Muscle layer of duodenum (tissue), 2 donors: ENCODE measurements at regions not wholly inside any gene's neighbourhood (a gene's known extent, or its start where the extent isn't known, plus 50 kb on each side); places are given as distances from the start of the nearest gene placed in this dataset.
"Not testable (repeated sequence)": the region's sequence is repeated elsewhere in the genome, so short reads cannot be mapped to it uniquely, and the experiment has no call there.

Experiments used
- H3K27ac ChIP-seq: one replicate; pipeline ENCODE4 v1.7.0; 2013; ENCODE audit warnings: mild to moderate bottlenecking, low read length
- H3K27me3 ChIP-seq: one replicate; pipeline ENCODE4 v1.7.0; 2013; ENCODE audit warnings: low read depth, mild to moderate bottlenecking, control low read depth, low read length
- H3K36me3 ChIP-seq, 2 donors: one replicate each; pipeline ENCODE4 v1.7.0; 2013; ENCODE audit warnings: low read length in 2 of 2, control low read depth in 1 of 2, mild to moderate bottlenecking in 1 of 2; ENCODE audit not compliant: insufficient read depth in 2 of 2, control insufficient read depth in 1 of 2
- H3K4me1 ChIP-seq, 2 donors: one replicate each; pipeline ENCODE4 v1.7.0; 2013; ENCODE audit warnings: low read length in 2 of 2, mild to moderate bottlenecking in 2 of 2, control low read depth in 1 of 2, moderate library complexity in 1 of 2; ENCODE audit not compliant: insufficient read depth in 2 of 2, control insufficient read depth in 1 of 2
- H3K4me3 ChIP-seq, 2 donors: one replicate each; pipeline ENCODE4 v1.7.0; 2013; ENCODE audit warnings: low read length in 2 of 2, low read depth in 1 of 2, mild to moderate bottlenecking in 1 of 2
- H3K9me3 ChIP-seq, 2 donors: one replicate each; pipeline ENCODE4 v1.7.0; 2013; ENCODE audit warnings: low read length in 2 of 2, control low read depth in 1 of 2, mild to moderate bottlenecking in 1 of 2; ENCODE audit not compliant: control insufficient read depth in 1 of 2
- donor health status: healthy.

DNA sequence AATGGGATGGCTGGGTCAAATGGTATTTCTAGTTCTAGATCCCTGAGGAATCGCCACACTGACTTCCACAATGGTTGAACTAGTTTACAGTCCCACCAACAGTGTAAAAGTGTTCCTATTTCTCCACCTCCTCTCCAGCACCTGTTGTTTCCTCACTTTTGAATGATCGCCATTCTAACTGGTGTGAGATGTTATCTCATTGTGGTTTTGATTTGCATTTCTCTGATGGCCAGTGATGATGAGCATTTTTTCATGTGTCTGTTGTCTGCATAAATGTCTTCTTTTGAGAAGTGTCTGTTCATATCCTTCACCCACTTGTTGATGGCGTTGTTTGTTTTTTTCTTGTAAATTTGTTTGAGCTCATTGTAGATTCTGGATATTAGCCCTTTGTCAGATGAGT, 272.9 kb upstream of the GRAMD2B start:
- not testable (repeated sequence) for H3K4me3 ChIP-seq, H3K4me1 ChIP-seq, H3K9me3 ChIP-seq, H3K27ac ChIP-seq, H3K36me3 ChIP-seq, H3K27me3 ChIP-seq

DNA sequence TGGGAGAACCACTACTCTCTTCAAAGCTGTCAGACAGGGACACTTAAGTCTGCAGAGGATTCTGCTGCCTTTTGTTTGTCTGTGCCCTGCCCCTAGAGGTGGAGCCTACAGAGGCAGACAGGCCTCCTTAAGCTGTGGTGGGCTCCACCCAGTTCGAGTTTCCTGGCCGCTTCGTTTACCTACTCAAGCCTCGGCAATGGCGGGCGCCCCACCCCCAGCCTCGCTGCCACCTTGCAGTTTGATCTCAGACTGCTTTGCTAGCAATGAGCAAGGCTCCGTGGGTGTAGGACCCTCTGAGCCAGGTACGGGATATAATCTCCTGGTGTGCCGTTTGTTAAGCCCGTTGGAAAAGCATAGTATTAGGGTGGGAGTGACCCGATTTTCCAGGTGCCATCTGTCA, 267.9 kb upstream of the GRAMD2B start:
- H3K27ac ChIP-seq, H3K36me3 ChIP-seq, H3K4me3 ChIP-seq, H3K27me3 ChIP-seq, H3K4me1 ChIP-seq: not testable (repeated sequence)
- H3K9me3 ChIP-seq = peaks cover 0 to 13% of the 10 kb centered on the region in 2 donors

DNA sequence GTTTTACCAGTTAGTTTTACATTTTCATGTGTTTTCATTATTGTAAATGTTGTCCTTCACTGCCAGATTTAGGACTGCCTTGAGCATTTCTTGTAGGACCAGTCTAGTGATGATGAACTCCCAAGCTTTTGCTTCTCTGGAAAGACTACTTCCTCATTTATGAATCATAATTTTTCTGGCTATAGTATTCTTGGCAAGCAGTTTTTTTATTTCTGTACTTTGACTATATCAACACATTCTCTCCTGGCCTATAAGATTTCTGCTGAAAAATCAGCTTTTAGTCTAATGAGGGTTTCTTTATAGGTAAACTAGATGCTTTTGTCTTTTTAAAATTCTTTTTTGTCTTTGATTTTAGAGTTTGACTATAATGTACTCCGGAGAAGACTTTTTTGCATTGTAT, 256.8 kb upstream of the GRAMD2B start:
- no peak overlapping the region for H3K27ac ChIP-seq
- H3K4me1 ChIP-seq = no peaks in the 10 kb centered on the region
- H3K4me3 ChIP-seq = no peak overlapping the region
- no peaks in the 10 kb centered on the region for H3K36me3 ChIP-seq
- peaks cover 5 to 26% of the 10 kb centered on the region in 2 donors for H3K9me3 ChIP-seq
- no peaks in the 10 kb centered on the region for H3K27me3 ChIP-seq

DNA sequence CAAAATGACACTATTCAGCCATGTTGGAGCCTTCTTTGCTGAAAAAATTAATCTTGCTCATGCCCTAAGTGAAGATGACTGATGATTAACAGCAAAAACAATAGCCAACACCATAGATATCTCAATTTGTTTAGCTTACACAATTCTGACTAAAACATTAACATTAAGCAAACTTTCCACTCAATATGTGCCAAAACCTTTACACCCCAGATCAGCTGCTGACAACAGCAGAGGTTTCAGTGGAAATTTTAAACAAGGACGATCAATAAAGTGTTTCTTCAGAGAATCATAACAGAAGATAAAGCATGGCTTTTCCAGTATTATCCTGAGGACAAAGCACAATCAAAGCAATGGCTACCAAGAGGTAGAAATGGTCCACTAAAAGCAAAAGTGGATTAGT, 254.4 kb upstream of the GRAMD2B start:
- no peak overlapping the region for H3K27ac ChIP-seq
- no peak overlapping the region for H3K4me3 ChIP-seq
- H3K36me3 ChIP-seq = no peaks in the 10 kb centered on the region
- H3K27me3 ChIP-seq = no peaks in the 10 kb centered on the region
- H3K4me1 ChIP-seq = no peaks in the 10 kb centered on the region
- peaks cover 5 to 26% of the 10 kb centered on the region in 2 donors for H3K9me3 ChIP-seq

DNA sequence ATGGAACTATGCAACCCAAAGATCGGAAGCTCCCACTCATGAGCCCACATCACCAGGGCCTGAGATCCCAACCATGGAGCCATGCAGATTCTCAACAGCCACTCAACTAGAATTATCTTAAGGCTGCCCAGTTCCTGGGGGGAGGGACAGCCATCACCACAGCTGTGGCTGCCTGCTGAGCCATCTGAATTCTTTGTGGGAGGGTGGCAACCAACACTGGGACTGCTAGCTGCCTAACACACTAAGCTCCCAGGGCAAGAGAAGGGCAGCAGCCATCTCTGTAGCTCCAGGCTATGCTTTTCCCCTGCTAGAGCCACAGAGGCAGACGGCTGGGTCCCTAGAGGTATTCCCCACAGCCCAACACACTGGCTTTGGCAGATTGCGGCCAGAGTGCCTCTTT, 251.3 kb upstream of the GRAMD2B start:
- Histone ChIP-seq H3K4me3 (no peak overlapping the region), H3K27me3 (no peaks in the 10 kb centered on the region), H3K9me3 (peaks cover 0 to 10% of the 10 kb centered on the region in 2 donors), H3K4me1 (no peaks in the 10 kb centered on the region), H3K36me3 (no peaks in the 10 kb centered on the region), H3K27ac (no peak overlapping the region)

DNA sequence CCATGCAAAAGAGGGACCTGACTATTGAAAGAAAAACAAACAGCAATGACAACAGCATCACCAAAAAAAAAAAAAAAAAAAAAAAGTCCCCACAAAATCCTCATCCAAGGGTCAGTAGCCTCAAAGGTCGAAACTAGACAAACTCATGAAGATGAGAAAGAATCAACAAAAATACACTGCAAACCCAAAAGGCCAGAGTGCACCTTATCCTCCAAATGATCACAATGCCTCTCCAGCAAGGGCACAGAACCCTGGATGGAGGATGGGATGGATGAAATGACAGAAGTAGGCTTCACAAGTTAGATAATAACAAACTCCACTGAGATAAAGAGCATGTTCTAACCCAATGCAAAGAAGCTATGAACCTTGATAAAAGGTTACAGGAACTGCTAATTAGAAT, 250.4 kb upstream of the GRAMD2B start:
- no peaks in the 10 kb centered on the region for H3K4me1 ChIP-seq
- H3K27ac ChIP-seq = no peak overlapping the region
- H3K9me3 ChIP-seq = peaks cover 0 to 3% of the 10 kb centered on the region in 2 donors
- no peaks in the 10 kb centered on the region for H3K27me3 ChIP-seq
- no peaks in the 10 kb centered on the region for H3K36me3 ChIP-seq
- no peak overlapping the region for H3K4me3 ChIP-seq

DNA sequence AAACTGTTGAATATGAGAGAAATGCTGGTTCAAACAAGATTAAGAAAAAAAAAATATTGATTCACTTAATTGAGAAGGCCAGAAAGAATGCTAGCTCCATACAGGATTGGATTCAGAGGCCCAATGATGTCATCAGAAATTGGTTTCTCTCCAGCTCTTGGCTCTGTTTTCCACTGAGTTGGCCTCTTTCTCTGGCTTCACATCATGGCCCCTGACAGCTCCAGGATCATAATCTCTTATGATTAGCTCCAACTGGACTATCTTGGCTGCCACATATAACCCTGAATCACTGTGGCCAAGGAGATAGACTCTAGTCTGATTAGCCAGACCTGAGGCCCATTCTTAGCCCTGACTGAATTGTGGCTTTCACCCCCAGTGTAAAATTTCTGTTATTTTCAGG, 244.7 kb upstream of the GRAMD2B start:
- H3K27ac ChIP-seq = no peak overlapping the region
- no peaks in the 10 kb centered on the region for H3K36me3 ChIP-seq
- no peaks in the 10 kb centered on the region for H3K4me1 ChIP-seq
- H3K27me3 ChIP-seq = no peaks in the 10 kb centered on the region
- no peak overlapping the region for H3K4me3 ChIP-seq
- no peaks in the 10 kb centered on the region for H3K9me3 ChIP-seq

DNA sequence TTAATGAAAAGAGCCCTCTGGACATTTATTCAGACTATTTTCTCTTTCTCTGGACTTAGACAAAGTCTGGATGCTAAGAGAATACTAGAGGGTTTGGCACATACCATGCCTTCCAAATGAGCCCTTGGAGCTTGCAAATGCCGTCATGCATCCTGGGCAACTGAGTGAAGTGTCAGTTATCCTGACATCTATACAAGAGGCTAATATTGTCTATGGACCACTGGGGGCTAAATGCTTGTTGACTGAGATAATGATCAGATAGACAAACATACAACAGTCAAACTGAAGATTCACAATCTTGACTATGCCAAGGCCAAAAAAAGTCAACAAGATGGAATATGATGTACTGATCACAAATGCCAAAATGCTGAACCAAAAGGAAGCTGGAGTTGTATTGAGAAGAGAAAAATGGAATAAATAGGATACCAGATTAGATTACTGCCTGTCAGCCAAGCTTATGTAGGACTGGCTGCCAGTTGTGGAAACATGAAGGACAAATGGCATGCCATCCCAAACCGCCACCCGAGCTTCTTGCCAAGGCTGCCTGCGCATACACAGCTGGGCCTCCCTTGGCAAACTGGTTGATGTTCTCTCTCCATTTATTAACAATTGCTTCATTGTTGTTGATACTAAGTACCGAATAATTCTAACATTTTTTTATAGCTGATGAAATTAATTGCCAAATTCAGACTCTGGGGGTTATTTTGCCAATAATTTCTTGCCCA, 240.1 kb upstream of the GRAMD2B start:
- H3K27me3 ChIP-seq = no peaks in the 10 kb centered on the region
- H3K27ac ChIP-seq = no peak overlapping the region
- no peak overlapping the region for H3K4me3 ChIP-seq
- no peaks in the 10 kb centered on the region for H3K4me1 ChIP-seq
- H3K9me3 ChIP-seq = no peaks in the 10 kb centered on the region
- H3K36me3 ChIP-seq = no peaks in the 10 kb centered on the region

DNA sequence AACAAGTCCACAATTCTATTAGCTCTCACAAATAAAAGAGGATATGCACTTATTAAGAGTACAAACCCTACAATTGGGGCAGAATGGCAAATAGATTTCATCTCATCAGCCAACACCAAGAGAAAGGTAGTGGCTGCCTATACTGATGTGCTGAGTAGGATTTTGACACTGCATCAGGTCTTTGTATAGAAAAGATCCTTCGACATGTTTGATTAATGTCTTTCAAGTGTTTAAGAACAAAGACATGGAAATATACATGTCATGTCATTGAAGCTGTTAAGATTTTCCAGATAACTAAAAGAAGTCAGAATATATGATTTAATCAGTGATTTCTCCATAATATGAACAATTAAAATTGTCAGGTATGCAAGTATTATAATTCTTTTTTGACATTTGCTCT, 238.7 kb upstream of the GRAMD2B start:
- Histone ChIP-seq H3K27me3 (no peaks in the 10 kb centered on the region), H3K9me3 (no peaks in the 10 kb centered on the region)

DNA sequence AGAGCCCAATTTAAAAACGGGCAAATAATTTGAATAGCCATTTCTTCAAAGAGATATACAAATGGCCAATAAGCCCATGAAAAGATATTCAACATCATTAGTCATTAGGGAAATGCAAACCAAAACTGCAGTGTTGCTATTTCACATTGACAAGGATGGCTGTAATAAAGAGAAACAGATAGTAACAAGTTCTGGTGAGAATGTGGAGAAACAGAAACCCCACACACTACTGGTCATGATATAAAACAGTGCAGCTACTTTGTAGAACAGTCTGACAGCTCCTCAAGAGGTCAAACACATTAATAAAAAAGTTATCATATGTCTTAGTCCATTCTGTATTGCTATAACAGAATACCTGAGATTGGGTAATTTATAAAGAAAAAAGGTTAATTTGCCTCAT, 237.0 kb upstream of the GRAMD2B start:
- Histone ChIP-seq H3K36me3 (no peaks in the 10 kb centered on the region), H3K4me1 (no peaks in the 10 kb centered on the region), H3K9me3 (no peaks in the 10 kb centered on the region), H3K4me3 (no peak overlapping the region), H3K27me3 (no peaks in the 10 kb centered on the region), H3K27ac (no peak overlapping the region)

More for the DNA sequence above, 238.7 kb upstream of the GRAMD2B start:
- no peak overlapping the region for H3K4me3 ChIP-seq
- H3K36me3 ChIP-seq = no peaks in the 10 kb centered on the region
- H3K27ac ChIP-seq = no peak overlapping the region
- H3K4me1 ChIP-seq = no peaks in the 10 kb centered on the region

DNA sequence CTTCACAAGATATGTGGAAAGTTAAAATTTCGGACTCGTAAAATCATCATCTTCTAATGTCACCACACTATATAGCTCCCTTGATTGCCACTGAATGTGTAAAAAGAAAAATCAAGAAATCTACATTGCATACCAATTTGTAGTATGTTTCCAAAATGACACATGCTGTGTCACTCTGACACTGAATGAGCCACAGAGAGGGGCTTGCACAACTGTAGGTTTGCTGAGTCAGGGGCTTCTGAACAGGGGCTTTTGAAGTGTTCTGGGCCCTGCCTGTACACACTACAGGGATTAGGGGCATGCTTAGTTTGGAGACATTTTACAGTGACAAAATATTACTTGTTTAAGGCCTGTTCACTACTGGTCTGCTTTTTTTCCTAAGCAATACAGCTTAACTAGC, 234.4 kb upstream of the GRAMD2B start:
- no peak overlapping the region for H3K4me3 ChIP-seq
- no peaks in the 10 kb centered on the region for H3K4me1 ChIP-seq
- no peaks in the 10 kb centered on the region for H3K27me3 ChIP-seq
- H3K27ac ChIP-seq = no peak overlapping the region
- H3K9me3 ChIP-seq = no peaks in the 10 kb centered on the region
- H3K36me3 ChIP-seq = no peaks in the 10 kb centered on the region

DNA sequence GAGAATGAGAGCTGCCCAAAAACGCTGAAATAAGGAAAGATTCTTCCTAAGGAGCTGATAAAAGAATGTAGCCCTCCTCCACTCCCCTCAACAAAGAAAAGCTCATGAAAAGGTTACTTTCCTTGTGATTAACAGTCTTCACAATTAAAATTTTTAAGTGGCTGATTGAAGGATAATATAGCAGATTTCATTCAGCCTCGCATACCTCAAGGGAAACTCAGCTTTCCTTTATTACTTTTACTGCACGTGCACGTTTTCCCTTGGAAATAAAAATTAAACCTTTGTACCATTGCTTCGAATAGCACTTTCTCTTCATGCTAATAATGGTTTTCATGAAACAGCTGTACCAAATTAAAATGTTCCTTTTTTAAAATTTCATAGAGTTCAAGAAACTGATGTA, 234.0 kb upstream of the GRAMD2B start:
- Histone ChIP-seq H3K9me3 (no peaks in the 10 kb centered on the region), H3K27ac (no peak overlapping the region), H3K36me3 (no peaks in the 10 kb centered on the region), H3K4me3 (no peak overlapping the region), H3K4me1 (no peaks in the 10 kb centered on the region), H3K27me3 (no peaks in the 10 kb centered on the region)
